Liver (tissue), 3 donors: ENCODE measurements at regions not wholly inside any gene's neighbourhood (a gene's known extent, or its start where the extent isn't known, plus 50 kb on each side); places are given as distances from the start of the nearest gene placed in this dataset.
"Not testable (repeated sequence)": the region's sequence is repeated elsewhere in the genome, so short reads cannot be mapped to it uniquely, and the experiment has no call there.

Experiments
- EGR1 ChIP-seq, 2 donors: IDR thresholded peaks; 2 replicates each; pipeline ENCODE4 v1.6.1; 2016 to 2018; ENCODE audit warnings: antibody characterized with exemption in 2 of 2, low read depth in 2 of 2
- FOXA1 ChIP-seq: IDR thresholded peaks from 2 replicates; pipeline ENCODE4 v1.6.1; 2016; ENCODE audit warnings: antibody characterized with exemption
- JUND ChIP-seq, 2 donors: IDR thresholded peaks; 2 replicates each; pipeline ENCODE4 v1.6.1; 2016; ENCODE audit warnings: antibody characterized with exemption in 2 of 2
- NR2F2 ChIP-seq: IDR thresholded peaks from 2 replicates; pipeline ENCODE4 v1.6.1; 2016; ENCODE audit warnings: antibody characterized with exemption
- RAD21 ChIP-seq, 2 donors: IDR thresholded peaks; 2 replicates each; pipeline ENCODE4 v1.6.1; 2016; ENCODE audit warnings: antibody characterized with exemption in 2 of 2, mild to moderate bottlenecking in 2 of 2
- RXRA ChIP-seq, 2 donors: IDR thresholded peaks; 2 replicates each; pipeline ENCODE4 v1.6.1; 2017 to 2018; ENCODE audit warnings: antibody characterized with exemption in 2 of 2, mild to moderate bottlenecking in 1 of 2
- SP1 ChIP-seq: IDR thresholded peaks from 2 replicates; pipeline ENCODE4 v1.6.1; 2018; ENCODE audit warnings: antibody characterized with exemption, mild to moderate bottlenecking
- TAF1 ChIP-seq: conservative IDR thresholded peaks from 2 replicates; pipeline ENCODE4 v1.6.1; 2016; ENCODE audit warnings: antibody characterized with exemption, mild to moderate bottlenecking
- YY1 ChIP-seq: IDR thresholded peaks from 2 replicates; pipeline ENCODE4 v1.6.1; 2016; ENCODE audit warnings: antibody characterized with exemption, mild to moderate bottlenecking
- TF ChIP-seq, protein P1 (sequence below): fragments of 150-350 bp; IDR thresholded peaks from 2 replicates; pipeline ENCODE4 v1.5.1; 2017; ENCODE audit warnings: improper control_type of control experiment, low read depth, low read length; ENCODE audit not compliant: missing input control
- TF ChIP-seq, protein P2 (sequence below): IDR thresholded peaks from 2 replicates; pipeline ENCODE4 v1.6.1; 2016; ENCODE audit warnings: antibody characterized with exemption, mild to moderate bottlenecking
- TF ChIP-seq, protein P3 (sequence below): IDR thresholded peaks from 2 replicates; pipeline ENCODE4 v1.6.1; 2016; ENCODE audit warnings: antibody characterized with exemption
- TF ChIP-seq, protein P4 (sequence below): IDR thresholded peaks from 2 replicates; pipeline ENCODE4 v1.6.1; 2016; ENCODE audit warnings: antibody characterized with exemption
- donor health status: healthy.
- donor health status: healthy.

DNA sequence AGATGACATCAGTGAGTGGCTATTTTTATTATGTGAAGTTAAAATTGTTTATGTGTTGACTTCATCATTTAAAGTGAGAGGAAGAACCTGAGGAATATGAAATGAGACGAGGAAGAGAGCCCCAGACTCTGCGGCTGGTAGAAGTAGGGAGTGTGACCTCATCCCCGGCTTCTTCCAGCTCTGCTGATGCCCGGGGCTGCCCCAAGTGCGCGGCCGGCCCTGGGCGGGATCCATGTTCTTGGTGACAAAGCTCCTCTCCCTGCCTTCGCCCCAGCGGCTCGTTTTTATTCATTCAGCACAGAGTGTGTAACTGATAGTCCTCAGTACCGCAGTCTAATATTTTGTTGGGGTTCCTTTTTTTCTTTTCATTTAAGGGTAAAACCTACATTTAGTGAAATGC lies 185.5 kb upstream of the GOLGA6L22 start:
- not testable (repeated sequence) for TF ChIP-seq TAF1; YY1; FOXA1; SP1; JUND (IDR thresholded peaks at IDR 0.05); RAD21 (IDR thresholded peaks at IDR 0.05); EGR1 (IDR thresholded peaks at IDR 0.05; ENCODE audit: low read depth in 2 of 2); RXRA (IDR thresholded peaks at IDR 0.05); NR2F2
- TF ChIP-seq, protein P1, sequence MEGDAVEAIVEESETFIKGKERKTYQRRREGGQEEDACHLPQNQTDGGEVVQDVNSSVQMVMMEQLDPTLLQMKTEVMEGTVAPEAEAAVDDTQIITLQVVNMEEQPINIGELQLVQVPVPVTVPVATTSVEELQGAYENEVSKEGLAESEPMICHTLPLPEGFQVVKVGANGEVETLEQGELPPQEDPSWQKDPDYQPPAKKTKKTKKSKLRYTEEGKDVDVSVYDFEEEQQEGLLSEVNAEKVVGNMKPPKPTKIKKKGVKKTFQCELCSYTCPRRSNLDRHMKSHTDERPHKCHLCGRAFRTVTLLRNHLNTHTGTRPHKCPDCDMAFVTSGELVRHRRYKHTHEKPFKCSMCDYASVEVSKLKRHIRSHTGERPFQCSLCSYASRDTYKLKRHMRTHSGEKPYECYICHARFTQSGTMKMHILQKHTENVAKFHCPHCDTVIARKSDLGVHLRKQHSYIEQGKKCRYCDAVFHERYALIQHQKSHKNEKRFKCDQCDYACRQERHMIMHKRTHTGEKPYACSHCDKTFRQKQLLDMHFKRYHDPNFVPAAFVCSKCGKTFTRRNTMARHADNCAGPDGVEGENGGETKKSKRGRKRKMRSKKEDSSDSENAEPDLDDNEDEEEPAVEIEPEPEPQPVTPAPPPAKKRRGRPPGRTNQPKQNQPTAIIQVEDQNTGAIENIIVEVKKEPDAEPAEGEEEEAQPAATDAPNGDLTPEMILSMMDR: not testable (repeated sequence)
- TF ChIP-seq, protein P2, sequence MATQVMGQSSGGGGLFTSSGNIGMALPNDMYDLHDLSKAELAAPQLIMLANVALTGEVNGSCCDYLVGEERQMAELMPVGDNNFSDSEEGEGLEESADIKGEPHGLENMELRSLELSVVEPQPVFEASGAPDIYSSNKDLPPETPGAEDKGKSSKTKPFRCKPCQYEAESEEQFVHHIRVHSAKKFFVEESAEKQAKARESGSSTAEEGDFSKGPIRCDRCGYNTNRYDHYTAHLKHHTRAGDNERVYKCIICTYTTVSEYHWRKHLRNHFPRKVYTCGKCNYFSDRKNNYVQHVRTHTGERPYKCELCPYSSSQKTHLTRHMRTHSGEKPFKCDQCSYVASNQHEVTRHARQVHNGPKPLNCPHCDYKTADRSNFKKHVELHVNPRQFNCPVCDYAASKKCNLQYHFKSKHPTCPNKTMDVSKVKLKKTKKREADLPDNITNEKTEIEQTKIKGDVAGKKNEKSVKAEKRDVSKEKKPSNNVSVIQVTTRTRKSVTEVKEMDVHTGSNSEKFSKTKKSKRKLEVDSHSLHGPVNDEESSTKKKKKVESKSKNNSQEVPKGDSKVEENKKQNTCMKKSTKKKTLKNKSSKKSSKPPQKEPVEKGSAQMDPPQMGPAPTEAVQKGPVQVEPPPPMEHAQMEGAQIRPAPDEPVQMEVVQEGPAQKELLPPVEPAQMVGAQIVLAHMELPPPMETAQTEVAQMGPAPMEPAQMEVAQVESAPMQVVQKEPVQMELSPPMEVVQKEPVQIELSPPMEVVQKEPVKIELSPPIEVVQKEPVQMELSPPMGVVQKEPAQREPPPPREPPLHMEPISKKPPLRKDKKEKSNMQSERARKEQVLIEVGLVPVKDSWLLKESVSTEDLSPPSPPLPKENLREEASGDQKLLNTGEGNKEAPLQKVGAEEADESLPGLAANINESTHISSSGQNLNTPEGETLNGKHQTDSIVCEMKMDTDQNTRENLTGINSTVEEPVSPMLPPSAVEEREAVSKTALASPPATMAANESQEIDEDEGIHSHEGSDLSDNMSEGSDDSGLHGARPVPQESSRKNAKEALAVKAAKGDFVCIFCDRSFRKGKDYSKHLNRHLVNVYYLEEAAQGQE: not testable (repeated sequence)
- TF ChIP-seq, protein P3, sequence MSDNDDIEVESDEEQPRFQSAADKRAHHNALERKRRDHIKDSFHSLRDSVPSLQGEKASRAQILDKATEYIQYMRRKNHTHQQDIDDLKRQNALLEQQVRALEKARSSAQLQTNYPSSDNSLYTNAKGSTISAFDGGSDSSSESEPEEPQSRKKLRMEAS: not testable (repeated sequence)
- TF ChIP-seq, protein P4, sequence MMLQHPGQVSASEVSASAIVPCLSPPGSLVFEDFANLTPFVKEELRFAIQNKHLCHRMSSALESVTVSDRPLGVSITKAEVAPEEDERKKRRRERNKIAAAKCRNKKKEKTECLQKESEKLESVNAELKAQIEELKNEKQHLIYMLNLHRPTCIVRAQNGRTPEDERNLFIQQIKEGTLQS: not testable (repeated sequence)
